ENCODE measurements at regions not wholly inside any gene's neighbourhood (a gene's known extent, or its start where the extent isn't known, plus 50 kb on each side); places are given as distances from the start of the nearest gene placed in this dataset.

DNA sequence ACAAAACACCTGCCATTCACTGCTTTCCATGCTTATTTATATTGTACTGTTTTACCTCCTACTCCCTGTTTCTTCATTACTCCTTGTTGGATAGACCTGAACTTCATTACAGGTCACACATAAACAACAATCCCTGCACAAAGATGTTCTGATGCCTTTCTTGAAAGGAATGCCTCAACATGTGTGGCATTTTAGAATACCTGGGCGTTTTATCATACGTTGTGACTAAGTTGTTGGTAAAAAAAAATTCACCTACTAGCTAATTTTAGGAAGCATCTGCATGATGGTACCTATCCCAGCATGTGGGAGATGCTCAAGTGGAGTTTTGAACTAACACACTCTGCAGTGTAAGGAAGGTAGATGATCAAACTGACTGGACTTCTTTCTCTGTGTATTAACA, 604.1 kb downstream of the TAF11L14 start:
- no peaks in the 10 kb centered on the region for H3K36me3 Mint-ChIP-seq
- no peak overlapping the region for H3K27ac Mint-ChIP-seq
- H3K27me3 Mint-ChIP-seq = no peaks in the 10 kb centered on the region
- no peak overlapping the region for H3K4me3 Mint-ChIP-seq
- no peak for DNase-seq (ENCODE audit: extremely low spot score, unreplicated experiment)
- H3K9me3 Mint-ChIP-seq = no peaks in the 10 kb centered on the region
- no peaks in the 10 kb centered on the region for H3K4me1 Mint-ChIP-seq (ENCODE audit: unreplicated experiment)
- TF ChIP-seq, protein P1, sequence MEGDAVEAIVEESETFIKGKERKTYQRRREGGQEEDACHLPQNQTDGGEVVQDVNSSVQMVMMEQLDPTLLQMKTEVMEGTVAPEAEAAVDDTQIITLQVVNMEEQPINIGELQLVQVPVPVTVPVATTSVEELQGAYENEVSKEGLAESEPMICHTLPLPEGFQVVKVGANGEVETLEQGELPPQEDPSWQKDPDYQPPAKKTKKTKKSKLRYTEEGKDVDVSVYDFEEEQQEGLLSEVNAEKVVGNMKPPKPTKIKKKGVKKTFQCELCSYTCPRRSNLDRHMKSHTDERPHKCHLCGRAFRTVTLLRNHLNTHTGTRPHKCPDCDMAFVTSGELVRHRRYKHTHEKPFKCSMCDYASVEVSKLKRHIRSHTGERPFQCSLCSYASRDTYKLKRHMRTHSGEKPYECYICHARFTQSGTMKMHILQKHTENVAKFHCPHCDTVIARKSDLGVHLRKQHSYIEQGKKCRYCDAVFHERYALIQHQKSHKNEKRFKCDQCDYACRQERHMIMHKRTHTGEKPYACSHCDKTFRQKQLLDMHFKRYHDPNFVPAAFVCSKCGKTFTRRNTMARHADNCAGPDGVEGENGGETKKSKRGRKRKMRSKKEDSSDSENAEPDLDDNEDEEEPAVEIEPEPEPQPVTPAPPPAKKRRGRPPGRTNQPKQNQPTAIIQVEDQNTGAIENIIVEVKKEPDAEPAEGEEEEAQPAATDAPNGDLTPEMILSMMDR (conservative IDR thresholded peaks at IDR 0.05) = no peak

DNA sequence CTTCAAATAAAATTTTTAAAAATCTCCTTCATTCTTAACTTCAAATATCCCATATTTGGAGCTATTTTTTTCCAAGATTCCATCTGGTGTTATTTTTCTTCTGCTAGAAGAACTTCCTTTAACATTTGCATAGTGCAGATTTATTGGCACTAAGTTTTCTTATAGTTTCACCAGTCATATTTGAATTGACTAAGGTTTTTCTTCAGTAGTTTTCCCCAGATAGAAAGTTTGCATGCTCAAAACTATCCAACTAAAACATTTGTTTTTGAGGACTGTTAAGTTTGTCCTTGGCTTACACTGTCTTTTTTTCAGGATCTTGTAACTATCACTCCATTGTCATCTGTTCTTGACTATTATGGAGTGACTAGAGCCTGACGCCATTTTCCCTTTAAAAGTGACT, 606.7 kb downstream of the TAF11L14 start:
- H3K4me1 Mint-ChIP-seq (ENCODE audit: unreplicated experiment) = no peaks in the 10 kb centered on the region
- no peak overlapping the region for H3K27ac Mint-ChIP-seq
- no peak for DNase-seq (ENCODE audit: extremely low spot score, unreplicated experiment)
- TF ChIP-seq, protein P1 (conservative IDR thresholded peaks at IDR 0.05) = no peak
- no peaks in the 10 kb centered on the region for H3K27me3 Mint-ChIP-seq
- H3K36me3 Mint-ChIP-seq = no peaks in the 10 kb centered on the region
- H3K4me3 Mint-ChIP-seq = no peak overlapping the region
- no peaks in the 10 kb centered on the region for H3K9me3 Mint-ChIP-seq

DNA sequence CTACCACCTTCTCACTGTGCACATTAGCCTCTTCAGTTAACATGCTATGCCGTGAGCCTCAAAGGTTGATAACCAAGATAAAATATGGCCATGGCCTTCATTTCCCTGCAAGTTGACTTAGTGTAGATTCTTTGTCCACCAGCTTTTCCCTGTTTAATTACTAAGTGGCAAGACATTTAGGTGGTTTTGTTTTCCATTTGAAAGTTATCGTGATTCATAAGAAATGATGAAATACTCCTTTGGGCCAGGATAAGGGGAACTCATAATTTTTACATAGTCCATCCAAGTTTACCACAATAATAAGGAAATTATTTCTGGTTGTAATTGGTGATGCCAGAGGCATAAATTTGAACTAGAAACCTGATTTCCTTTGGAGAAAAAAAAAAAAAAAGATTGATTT, 609.6 kb downstream of the TAF11L14 start:
- H3K36me3 Mint-ChIP-seq = no peaks in the 10 kb centered on the region
- H3K27ac Mint-ChIP-seq = no peak overlapping the region
- no peak for DNase-seq (ENCODE audit: extremely low spot score, unreplicated experiment)
- peaks cover 6% of the 10 kb centered on the region for H3K9me3 Mint-ChIP-seq
- TF ChIP-seq, protein P1 (conservative IDR thresholded peaks at IDR 0.05) = no peak
- H3K27me3 Mint-ChIP-seq = no peaks in the 10 kb centered on the region
- no peaks in the 10 kb centered on the region for H3K4me1 Mint-ChIP-seq (ENCODE audit: unreplicated experiment)
- no peak overlapping the region for H3K4me3 Mint-ChIP-seq

DNA sequence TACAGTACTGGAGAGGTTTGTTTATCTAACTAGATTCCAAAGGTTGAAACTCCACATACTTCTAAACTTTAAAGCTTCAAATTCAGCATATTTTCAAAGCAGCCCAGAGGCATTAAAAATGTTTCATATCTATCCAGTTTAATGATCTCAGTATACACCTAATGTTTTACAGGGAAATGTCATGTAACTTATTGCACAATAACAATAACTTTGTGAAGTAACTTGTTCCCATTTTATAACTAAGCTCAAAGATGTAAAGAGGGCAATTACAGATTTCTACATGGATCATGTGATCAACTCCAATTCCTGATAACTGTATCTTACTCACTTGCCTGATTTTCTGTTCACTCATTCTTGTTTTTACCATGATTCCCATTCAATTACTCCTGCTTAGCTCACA, 610.0 kb downstream of the TAF11L14 start:
- H3K9me3 Mint-ChIP-seq = peaks cover 6% of the 10 kb centered on the region
- no peaks in the 10 kb centered on the region for H3K4me1 Mint-ChIP-seq (ENCODE audit: unreplicated experiment)
- no peak overlapping the region for H3K27ac Mint-ChIP-seq
- H3K27me3 Mint-ChIP-seq = no peaks in the 10 kb centered on the region
- DNase-seq (ENCODE audit: extremely low spot score, unreplicated experiment) = no peak
- H3K36me3 Mint-ChIP-seq = no peaks in the 10 kb centered on the region
- H3K4me3 Mint-ChIP-seq = no peak overlapping the region
- TF ChIP-seq, protein P1 (conservative IDR thresholded peaks at IDR 0.05) = no peak

DNA sequence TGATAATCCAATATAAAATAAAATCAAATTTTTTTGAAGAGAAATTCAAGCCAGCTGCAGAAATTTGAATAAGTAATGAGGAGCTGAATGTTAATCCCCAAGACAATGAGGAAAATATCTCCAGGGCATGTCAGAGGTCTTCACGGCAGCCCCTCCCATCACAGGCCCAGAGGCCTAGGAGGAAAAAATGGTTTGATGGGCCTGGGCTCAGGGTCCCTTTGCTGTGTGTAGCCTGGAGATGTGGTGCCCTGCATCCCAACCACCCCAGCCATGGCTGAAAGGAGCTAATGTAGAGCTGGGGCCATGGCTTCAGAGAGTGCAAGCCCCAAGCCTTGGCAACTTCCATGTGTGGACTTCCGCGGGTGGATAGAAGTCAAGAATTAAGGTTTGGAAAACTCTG, 618.3 kb downstream of the TAF11L14 start:
- Mint-ChIP-seq H3K27me3 (no peaks in the 10 kb centered on the region), H3K9me3 (peaks cover 13% of the 10 kb centered on the region), H3K4me1 (ENCODE audit: unreplicated experiment) (no peaks in the 10 kb centered on the region), H3K27ac (no peak overlapping the region), H3K4me3 (no peak overlapping the region), H3K36me3 (no peaks in the 10 kb centered on the region)
- TF ChIP-seq, protein P1 (conservative IDR thresholded peaks at IDR 0.05) = no peak
- DNase-seq (ENCODE audit: extremely low spot score, unreplicated experiment) = no peak
